ENCODE measurements at regions not wholly inside any gene's neighbourhood (a gene's known extent, or its start where the extent isn't known, plus 50 kb on each side); places are given as distances from the start of the nearest gene placed in this dataset.

GRCh38 chr16:19979638-19980037 lies 94.1 kb downstream of the GPR139 start (continued):
- TF ChIP-seq SRF (IDR thresholded peaks at IDR 0.05; ENCODE audit: low read depth, low read length) = no peak

Data from H1 (cell line).